GM18502 (cell line): ENCODE measurements at regions not wholly inside any gene's neighbourhood (a gene's known extent, or its start where the extent isn't known, plus 50 kb on each side); places are given as distances from the start of the nearest gene placed in this dataset.
A peak's percentile ranks its signal among the peaks of the same experiment; 100 is the strongest.

Experiments used
- ATAC-seq: cut with Tn5 transposase; IDR thresholded peaks from one replicate; pipeline ENCODE4 v1.9.1; 2021; ENCODE audit warnings: mild to moderate bottlenecking; ENCODE audit not compliant: unreplicated experiment, poor library complexity

DNA sequence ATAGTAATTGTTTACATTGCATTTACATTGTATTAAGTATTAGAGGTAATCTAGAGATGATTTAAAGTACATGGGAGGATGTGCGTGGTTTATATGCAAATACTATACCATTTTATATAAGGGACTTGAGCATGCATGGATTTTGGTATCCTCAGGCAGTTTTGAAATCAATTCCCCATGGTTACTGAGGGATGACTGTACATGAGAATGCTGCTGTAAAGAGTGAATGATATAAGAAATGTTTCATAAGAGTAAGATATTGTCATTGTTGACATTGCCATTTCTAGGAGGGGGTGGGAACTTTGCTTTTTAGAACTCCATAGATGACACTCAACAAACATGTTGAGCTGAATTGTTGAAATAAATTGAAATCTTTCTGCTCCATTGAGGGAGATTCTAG is 185.0 kb downstream of the SEMA6A start:
- ATAC-seq: no peak

DNA sequence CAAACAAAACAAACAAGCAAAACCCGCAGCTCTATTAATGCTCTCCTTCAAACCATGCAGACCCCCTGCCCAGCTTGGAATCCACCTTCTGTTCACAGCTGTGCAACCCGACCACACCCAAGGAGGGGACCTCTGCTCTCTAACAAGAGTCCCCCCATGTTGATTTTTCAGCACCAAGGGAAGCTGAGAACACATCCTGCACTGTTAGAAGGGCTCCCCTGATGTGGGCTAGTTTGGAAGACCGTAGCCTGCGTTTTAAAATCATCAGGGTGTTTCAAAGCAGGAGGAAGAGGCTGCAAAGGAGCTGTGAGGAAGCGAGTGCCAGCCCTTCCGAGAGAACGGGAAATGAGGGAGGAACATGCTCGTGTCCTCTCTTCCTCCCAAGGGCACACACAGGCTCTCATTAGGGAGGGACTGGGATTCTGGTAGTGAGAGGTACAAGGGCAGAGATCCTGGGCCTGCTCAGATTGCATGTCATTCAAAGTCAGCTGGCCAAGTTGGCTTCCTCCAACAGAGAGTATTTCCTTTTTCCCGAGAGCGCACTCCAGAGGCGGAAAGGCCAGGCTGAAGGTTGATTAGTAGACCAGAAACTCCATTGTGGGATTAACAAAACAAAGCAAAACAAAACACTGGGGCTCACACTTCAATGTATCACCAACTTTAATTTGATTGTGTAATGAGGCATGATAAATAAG is 185.9 kb downstream of the SEMA6A start:
- ATAC-seq: no peak

DNA sequence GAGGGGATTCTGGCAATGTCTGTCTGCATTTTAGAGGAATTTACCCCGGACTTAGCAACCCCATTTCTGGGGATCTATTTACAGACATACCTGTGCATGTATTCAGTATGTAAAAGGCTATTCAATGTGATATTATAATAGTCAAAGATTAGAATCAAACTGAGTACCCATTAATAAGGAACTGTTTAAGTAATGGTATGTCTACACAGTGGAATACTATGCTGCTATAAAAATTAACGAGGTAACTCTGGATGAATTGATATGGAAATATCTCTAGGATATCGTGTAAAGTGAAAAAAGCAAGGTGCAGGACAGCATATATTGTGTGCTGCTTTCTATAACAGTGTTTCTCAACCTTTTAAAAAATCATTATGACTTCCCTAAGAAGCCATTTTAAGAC is 186.9 kb downstream of the SEMA6A start:
- ATAC-seq: no peak

- ATAC-seq: no peak
Measured at GRCh38 chr5:116386633-116387032, 188.0 kb downstream of the SEMA6A start.

DNA sequence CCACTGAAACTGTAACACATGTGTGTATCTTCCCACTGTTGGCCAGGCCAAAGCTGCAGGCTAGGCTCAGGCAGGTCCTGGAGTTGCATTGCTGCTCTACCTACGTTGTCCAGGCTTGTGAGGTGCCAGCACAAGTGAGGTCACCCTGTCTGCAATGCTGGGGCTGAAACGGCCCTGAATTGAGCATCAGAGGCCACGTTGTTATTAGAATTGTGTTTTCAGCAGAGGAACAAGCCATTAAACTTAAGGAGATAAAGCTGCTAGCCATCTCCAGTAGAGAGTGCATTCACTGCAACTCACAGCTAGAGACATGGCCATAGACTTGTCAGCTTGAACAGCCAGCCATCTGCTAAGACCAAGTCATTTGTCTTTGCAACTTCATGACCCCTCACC is 191.8 kb downstream of the SEMA6A start:
- ATAC-seq: no peak

- no peak for ATAC-seq
Measured at GRCh38 chr5:116382032-116382873, 192.4 kb downstream of the SEMA6A start.

- no peak for ATAC-seq
Measured at GRCh38 chr5:116381201-116381600, 193.4 kb downstream of the SEMA6A start.

DNA sequence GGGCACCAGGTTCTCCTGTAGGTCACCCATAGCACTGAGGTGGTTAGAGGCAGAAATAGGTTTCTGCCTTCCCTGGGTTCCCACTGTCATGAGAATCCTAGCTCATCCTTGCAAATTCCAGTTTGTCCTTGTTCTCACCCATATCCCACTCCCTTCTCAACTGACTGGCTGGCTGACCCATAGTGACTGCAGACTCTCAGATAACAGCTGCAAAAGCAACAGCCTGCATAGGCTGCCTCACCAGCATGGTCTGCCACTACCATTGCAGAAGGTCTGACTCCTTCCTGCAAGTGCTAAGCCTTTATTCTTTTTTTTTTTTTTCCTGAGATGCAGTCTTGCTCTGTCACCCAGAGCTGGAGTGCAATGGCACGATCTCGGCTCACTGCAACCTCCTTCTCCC is 194.0 kb downstream of the SEMA6A start:
- ATAC-seq: no peak

GRCh38 chr5:116379306-116379705 is 195.3 kb downstream of the SEMA6A start:
- no peak for ATAC-seq

- no peak for ATAC-seq
Measured at GRCh38 chr5:116378777-116379121, 195.9 kb downstream of the SEMA6A start.

- no peak for ATAC-seq
Measured at GRCh38 chr5:116378007-116378776, 196.4 kb downstream of the SEMA6A start.

GRCh38 chr5:116377276-116378006 is 197.2 kb downstream of the SEMA6A start:
- no peak for ATAC-seq

DNA sequence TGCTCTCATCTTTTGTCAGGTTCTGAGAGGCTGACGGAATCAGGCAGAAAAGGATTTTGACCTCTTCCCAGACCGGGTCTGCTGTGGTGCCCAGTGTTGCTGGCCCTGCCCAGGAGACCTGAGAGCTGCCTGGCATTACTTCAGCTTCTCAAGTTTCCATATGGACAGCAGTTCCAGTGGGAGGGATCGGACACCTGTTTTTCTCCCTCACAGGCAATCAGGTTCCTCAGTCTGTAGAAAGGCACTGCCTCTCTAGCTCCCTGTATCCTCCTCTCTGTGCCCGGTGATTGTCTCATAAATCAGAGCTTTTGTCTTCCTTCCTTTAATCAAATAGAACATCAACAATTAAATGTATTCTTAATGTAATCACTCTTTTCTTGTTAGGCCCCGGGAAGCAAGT is 198.7 kb downstream of the SEMA6A start:
- ATAC-seq: no peak

DNA sequence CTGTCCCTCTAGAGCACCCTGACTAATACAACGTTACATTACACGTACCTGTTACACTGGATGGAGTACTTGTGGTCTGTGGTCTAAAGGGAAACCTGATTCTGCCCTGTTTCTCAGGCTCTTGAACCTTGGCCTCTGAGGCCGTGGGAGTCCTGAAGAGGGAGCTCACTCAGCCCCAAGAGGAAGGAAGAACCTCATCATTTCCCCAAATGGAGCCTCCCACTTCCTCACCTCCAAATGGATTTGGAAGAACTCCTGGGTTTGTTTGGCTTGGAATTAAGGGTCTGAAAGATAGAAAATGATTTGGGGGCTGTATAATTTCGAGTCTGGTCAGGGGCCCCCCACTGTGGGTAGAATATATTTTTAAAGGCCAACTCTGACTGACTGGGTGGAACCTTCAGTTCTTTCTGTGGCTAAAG is 200.2 kb downstream of the SEMA6A start:
- ATAC-seq: no peak

DNA sequence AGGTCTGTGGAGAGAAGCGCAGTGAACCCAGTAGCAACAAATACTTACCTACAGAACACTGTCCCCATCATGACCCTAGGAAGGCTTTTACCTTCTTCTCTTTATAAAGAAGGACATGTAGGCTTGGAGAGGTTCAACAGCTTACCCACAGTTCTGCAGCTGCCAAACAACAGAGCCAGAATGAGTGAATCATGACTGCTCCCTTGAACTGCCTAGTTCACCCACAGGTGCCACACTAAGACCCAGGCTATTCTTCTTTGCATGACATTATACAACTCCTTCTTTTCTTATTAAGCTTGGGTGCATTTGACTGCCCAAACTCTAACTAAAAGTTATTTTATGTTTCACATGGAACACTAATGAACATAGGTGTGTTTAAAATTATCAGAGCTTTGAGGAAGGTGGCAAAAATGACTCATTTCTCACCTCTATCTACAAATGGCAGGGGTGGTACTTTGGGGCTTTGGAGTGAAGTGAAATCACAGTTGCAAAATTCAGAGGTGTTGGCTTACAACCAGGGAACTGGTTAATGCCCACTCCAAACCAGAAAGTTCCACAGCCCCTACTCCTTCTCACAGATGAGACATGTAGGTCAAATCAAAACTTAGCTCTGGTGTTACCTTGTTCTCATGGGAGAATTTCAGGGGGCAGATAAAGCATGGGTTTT is 201.6 kb downstream of the SEMA6A start:
- no peak for ATAC-seq

DNA sequence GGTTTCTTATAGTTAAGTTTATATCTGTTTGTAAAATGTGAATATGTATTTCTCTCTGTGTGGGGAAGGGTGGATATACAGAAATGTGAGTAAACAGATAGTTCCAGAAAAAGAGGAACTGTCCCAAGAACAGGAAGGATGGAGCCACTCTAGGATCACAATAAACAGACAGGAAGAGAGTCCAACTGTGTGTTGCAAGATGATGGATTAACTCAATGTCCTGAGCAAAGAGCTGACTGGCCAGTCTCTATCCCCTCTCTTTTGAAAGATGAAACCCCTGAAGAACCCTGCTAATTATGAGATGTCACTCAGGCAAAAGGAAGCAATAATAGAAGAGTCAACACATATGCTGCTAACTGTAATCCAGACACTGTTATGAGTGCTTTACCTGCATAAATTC is 202.7 kb downstream of the SEMA6A start:
- ATAC-seq: no peak

GRCh38 chr5:116371431-116371830 is 203.2 kb downstream of the SEMA6A start:
- ATAC-seq: no peak

DNA sequence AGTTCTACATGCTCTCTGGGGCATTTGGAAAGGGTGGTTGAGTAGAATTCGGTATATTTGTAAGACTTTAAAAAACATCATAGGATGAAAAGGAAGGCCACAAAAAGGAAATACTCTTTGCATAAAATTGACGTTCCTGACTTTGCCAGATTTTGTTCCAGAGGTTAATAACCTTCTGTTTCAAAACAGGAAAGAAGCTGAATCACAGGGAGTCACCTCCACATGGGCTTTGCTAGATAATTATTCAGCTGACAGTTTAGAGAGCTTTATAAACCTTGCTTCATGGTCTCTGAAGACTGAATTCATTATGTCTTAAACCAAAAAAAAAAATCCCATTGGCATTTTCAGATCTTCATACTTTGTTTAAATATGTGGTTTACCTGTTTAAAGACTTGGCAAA is 203.7 kb downstream of the SEMA6A start:
- no peak for ATAC-seq

DNA sequence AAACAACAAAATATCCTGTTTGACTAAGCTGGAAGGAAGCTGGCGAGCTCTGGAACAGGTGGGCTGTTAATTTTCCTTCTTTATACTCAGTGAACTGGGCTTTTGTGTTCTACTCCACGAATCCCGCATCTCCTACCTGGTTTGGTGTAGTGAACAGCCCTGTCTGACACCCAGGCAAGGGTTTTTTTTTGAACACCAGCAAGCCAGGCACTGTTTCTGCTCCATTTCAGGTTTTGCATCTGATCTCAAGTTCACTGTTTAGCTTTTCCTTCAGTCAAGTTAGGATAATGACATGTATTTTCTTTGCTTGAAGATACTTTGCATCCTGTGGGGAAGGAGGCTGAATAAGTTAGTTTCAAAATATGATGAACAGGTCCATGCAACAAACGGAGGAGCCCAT is 204.5 kb downstream of the SEMA6A start:
- ATAC-seq: no peak

GRCh38 chr5:116365006-116365496 is 209.6 kb downstream of the SEMA6A start:
- peak; percentile 68 for ATAC-seq
